ENCODE measurements at regions not wholly inside any gene's neighbourhood (a gene's known extent, or its start where the extent isn't known, plus 50 kb on each side); places are given as distances from the start of the nearest gene placed in this dataset.
"Not testable (repeated sequence)": the region's sequence is repeated elsewhere in the genome, so short reads cannot be mapped to it uniquely, and the experiment has no call there.

GRCh38 chr14:45786266-45786665 is 533.3 kb upstream of the MIS18BP1 start:
- TF ChIP-seq CTCF (IDR thresholded peaks at IDR 0.05) = no peak
- Histone ChIP-seq H3K36me3 (no peaks in the 10 kb centered on the region), H3K9me3 (peaks cover 5 to 14% of the 10 kb centered on the region in 2 donors), H3K4me1 (no peaks in the 10 kb centered on the region), H3K27ac (no peak overlapping the region), H3K27me3 (no peaks in the 10 kb centered on the region), H3K4me3 (no peak overlapping the region)
- intact Hi-C loops (cut with DNase I) = no loop called here
- DNase-seq (ENCODE audit: low spot score in 2 of 2) = no peak

GRCh38 chr14:45785240-45785639 is 532.2 kb upstream of the MIS18BP1 start:
- no peak overlapping the region for H3K4me3 ChIP-seq
- intact Hi-C loops (cut with DNase I) = no loop called here
- peaks cover 5 to 14% of the 10 kb centered on the region in 2 donors for H3K9me3 ChIP-seq
- TF ChIP-seq CTCF (IDR thresholded peaks at IDR 0.05) = no peak
- H3K27ac ChIP-seq = no peak overlapping the region
- H3K36me3 ChIP-seq = no peaks in the 10 kb centered on the region
- no peaks in the 10 kb centered on the region for H3K4me1 ChIP-seq
- H3K27me3 ChIP-seq = no peaks in the 10 kb centered on the region
- DNase-seq (ENCODE audit: low spot score in 2 of 2) = no peak

GRCh38 chr14:45766247-45766646 is 513.2 kb upstream of the MIS18BP1 start:
- DNase-seq (ENCODE audit: low spot score in 2 of 2) = no peak
- Histone ChIP-seq H3K9me3 (no peaks in the 10 kb centered on the region), H3K27ac (no peak overlapping the region), H3K4me3 (no peak overlapping the region), H3K4me1 (no peaks in the 10 kb centered on the region), H3K27me3 (no peaks in the 10 kb centered on the region), H3K36me3 (no peaks in the 10 kb centered on the region)
- no peak for TF ChIP-seq CTCF (IDR thresholded peaks at IDR 0.05)
- intact Hi-C loops (cut with DNase I) = no loop called here

GRCh38 chr14:45757655-45758054 is 504.7 kb upstream of the MIS18BP1 start:
- Histone ChIP-seq H3K27ac (no peak overlapping the region), H3K27me3 (no peaks in the 10 kb centered on the region), H3K4me3 (no peak overlapping the region), H3K36me3 (no peaks in the 10 kb centered on the region), H3K9me3 (peaks cover 5 to 14% of the 10 kb centered on the region in 2 donors), H3K4me1 (no peaks in the 10 kb centered on the region)
- intact Hi-C loops (cut with DNase I) = no loop called here
- DNase-seq (ENCODE audit: low spot score in 2 of 2) = no peak
- no peak for TF ChIP-seq CTCF (IDR thresholded peaks at IDR 0.05)

- H3K4me1 ChIP-seq; H3K27ac ChIP-seq; H3K36me3 ChIP-seq; H3K27me3 ChIP-seq; H3K4me3 ChIP-seq; DNase-seq (ENCODE audit: low spot score in 2 of 2); intact Hi-C loops (cut with DNase I): not testable (repeated sequence)
- peaks cover 5 to 14% of the 10 kb centered on the region in 2 donors for H3K9me3 ChIP-seq
These were observed 503.4 kb upstream of the MIS18BP1 start for GRCh38 chr14:45756412-45756811.

GRCh38 chr14:45743884-45744283 is 490.9 kb upstream of the MIS18BP1 start:
- intact Hi-C loops (cut with DNase I) = no loop called here
- DNase-seq (ENCODE audit: low spot score in 2 of 2) = no peak
- Histone ChIP-seq H3K9me3 (no peaks in the 10 kb centered on the region), H3K27me3 (no peaks in the 10 kb centered on the region), H3K4me1 (no peaks in the 10 kb centered on the region), H3K4me3 (no peak overlapping the region), H3K36me3 (no peaks in the 10 kb centered on the region), H3K27ac (no peak overlapping the region)
- TF ChIP-seq CTCF (IDR thresholded peaks at IDR 0.05) = no peak
